ENCODE measurements at regions not wholly inside any gene's neighbourhood (a gene's known extent, or its start where the extent isn't known, plus 50 kb on each side); places are given as distances from the start of the nearest gene placed in this dataset.
"Not testable (repeated sequence)": the region's sequence is repeated elsewhere in the genome, so short reads cannot be mapped to it uniquely, and the experiment has no call there.

GRCh38 chr4:64144994-64145393 is 264.3 kb downstream of the TECRL start:
- Histone ChIP-seq H3K4me1 (ENCODE audit: control insufficient read depth, low read depth, low read length) (no peaks in the 10 kb centered on the region), H3K36me3 (ENCODE audit: control insufficient read depth, low read depth, low read length) (no peaks in the 10 kb centered on the region), H3K9me3 (ENCODE audit: control insufficient read depth, low read depth, low read length) (no peaks in the 10 kb centered on the region), H3K27me3 (ENCODE audit: control insufficient read depth, insufficient read depth, low read length) (no peaks in the 10 kb centered on the region), H3K27ac (ENCODE audit: low read length) (no peak overlapping the region), H3K9ac (ENCODE audit: low read length) (no peak overlapping the region), H3K4me3 (ENCODE audit: low read length) (no peak overlapping the region)

GRCh38 chr4:64130907-64131306 is 278.3 kb downstream of the TECRL start:
- Histone ChIP-seq H3K9me3 (ENCODE audit: control insufficient read depth, low read depth, low read length) (no peaks in the 10 kb centered on the region), H3K36me3 (ENCODE audit: control insufficient read depth, low read depth, low read length) (no peaks in the 10 kb centered on the region), H3K9ac (ENCODE audit: low read length) (no peak overlapping the region), H3K27ac (ENCODE audit: low read length) (no peak overlapping the region), H3K27me3 (ENCODE audit: control insufficient read depth, insufficient read depth, low read length) (no peaks in the 10 kb centered on the region), H3K4me1 (ENCODE audit: control insufficient read depth, low read depth, low read length) (no peaks in the 10 kb centered on the region), H3K4me3 (ENCODE audit: low read length) (no peak overlapping the region)

GRCh38 chr4:64125354-64125753 is 283.9 kb downstream of the TECRL start:
- no peaks in the 10 kb centered on the region for H3K9me3 ChIP-seq (ENCODE audit: control insufficient read depth, low read depth, low read length)
- no peak overlapping the region for H3K4me3 ChIP-seq (ENCODE audit: low read length)
- no peaks in the 10 kb centered on the region for H3K4me1 ChIP-seq (ENCODE audit: control insufficient read depth, low read depth, low read length)
- no peak overlapping the region for H3K9ac ChIP-seq (ENCODE audit: low read length)
- H3K27ac ChIP-seq (ENCODE audit: low read length) = no peak overlapping the region
- no peaks in the 10 kb centered on the region for H3K36me3 ChIP-seq (ENCODE audit: control insufficient read depth, low read depth, low read length)
- no peaks in the 10 kb centered on the region for H3K27me3 ChIP-seq (ENCODE audit: control insufficient read depth, insufficient read depth, low read length)

- H3K27ac ChIP-seq (ENCODE audit: low read length) = no peak overlapping the region
- no peaks in the 10 kb centered on the region for H3K36me3 ChIP-seq (ENCODE audit: control insufficient read depth, low read depth, low read length)
- no peaks in the 10 kb centered on the region for H3K4me1 ChIP-seq (ENCODE audit: control insufficient read depth, low read depth, low read length)
These were observed 287.4 kb downstream of the TECRL start for GRCh38 chr4:64121803-64122202.

GRCh38 chr4:64105903-64106302 is 303.3 kb downstream of the TECRL start:
- no peaks in the 10 kb centered on the region for H3K4me1 ChIP-seq (ENCODE audit: control insufficient read depth, low read depth, low read length)
- no peaks in the 10 kb centered on the region for H3K9me3 ChIP-seq (ENCODE audit: control insufficient read depth, low read depth, low read length)
- H3K9ac ChIP-seq (ENCODE audit: low read length) = no peak overlapping the region
- H3K36me3 ChIP-seq (ENCODE audit: control insufficient read depth, low read depth, low read length) = no peaks in the 10 kb centered on the region
- no peak overlapping the region for H3K4me3 ChIP-seq (ENCODE audit: low read length)
- no peaks in the 10 kb centered on the region for H3K27me3 ChIP-seq (ENCODE audit: control insufficient read depth, insufficient read depth, low read length)
- no peak overlapping the region for H3K27ac ChIP-seq (ENCODE audit: low read length)

More at GRCh38 chr4:64121803-64122202, 287.4 kb downstream of the TECRL start:
- Histone ChIP-seq H3K9ac (ENCODE audit: low read length) (no peak overlapping the region), H3K9me3 (ENCODE audit: control insufficient read depth, low read depth, low read length) (no peaks in the 10 kb centered on the region), H3K27me3 (ENCODE audit: control insufficient read depth, insufficient read depth, low read length) (no peaks in the 10 kb centered on the region), H3K4me3 (ENCODE audit: low read length) (no peak overlapping the region)

- Histone ChIP-seq H3K4me3 (ENCODE audit: low read length) (no peak overlapping the region), H3K9me3 (ENCODE audit: control insufficient read depth, low read depth, low read length) (no peaks in the 10 kb centered on the region), H3K27me3 (ENCODE audit: control insufficient read depth, insufficient read depth, low read length) (no peaks in the 10 kb centered on the region), H3K4me1 (ENCODE audit: control insufficient read depth, low read depth, low read length) (no peaks in the 10 kb centered on the region), H3K27ac (ENCODE audit: low read length) (no peak overlapping the region), H3K9ac (ENCODE audit: low read length) (no peak overlapping the region), H3K36me3 (ENCODE audit: control insufficient read depth, low read depth, low read length) (no peaks in the 10 kb centered on the region)
These were observed 313.9 kb downstream of the TECRL start for GRCh38 chr4:64095398-64095797.

GRCh38 chr4:64079316-64079715 is 329.9 kb downstream of the TECRL start:
- Histone ChIP-seq H3K4me1 (ENCODE audit: control insufficient read depth, low read depth, low read length) (no peaks in the 10 kb centered on the region), H3K27ac (ENCODE audit: low read length) (no peak overlapping the region), H3K9me3 (ENCODE audit: control insufficient read depth, low read depth, low read length) (no peaks in the 10 kb centered on the region), H3K9ac (ENCODE audit: low read length) (no peak overlapping the region), H3K36me3 (ENCODE audit: control insufficient read depth, low read depth, low read length) (no peaks in the 10 kb centered on the region), H3K27me3 (ENCODE audit: control insufficient read depth, insufficient read depth, low read length) (no peaks in the 10 kb centered on the region), H3K4me3 (ENCODE audit: low read length) (no peak overlapping the region)

- no peaks in the 10 kb centered on the region for H3K36me3 ChIP-seq (ENCODE audit: control insufficient read depth, low read depth, low read length)
- no peaks in the 10 kb centered on the region for H3K9me3 ChIP-seq (ENCODE audit: control insufficient read depth, low read depth, low read length)
- no peaks in the 10 kb centered on the region for H3K27me3 ChIP-seq (ENCODE audit: control insufficient read depth, insufficient read depth, low read length)
- no peak overlapping the region for H3K27ac ChIP-seq (ENCODE audit: low read length)
- H3K9ac ChIP-seq (ENCODE audit: low read length) = no peak overlapping the region
- no peak overlapping the region for H3K4me3 ChIP-seq (ENCODE audit: low read length)
- no peaks in the 10 kb centered on the region for H3K4me1 ChIP-seq (ENCODE audit: control insufficient read depth, low read depth, low read length)
These were observed 341.2 kb downstream of the TECRL start for GRCh38 chr4:64068096-64068495.

GRCh38 chr4:64062991-64063390 is 346.3 kb downstream of the TECRL start:
- H3K9ac ChIP-seq (ENCODE audit: low read length) = no peak overlapping the region
- no peaks in the 10 kb centered on the region for H3K27me3 ChIP-seq (ENCODE audit: control insufficient read depth, insufficient read depth, low read length)
- H3K9me3 ChIP-seq (ENCODE audit: control insufficient read depth, low read depth, low read length) = no peaks in the 10 kb centered on the region
- no peak overlapping the region for H3K27ac ChIP-seq (ENCODE audit: low read length)
- no peaks in the 10 kb centered on the region for H3K36me3 ChIP-seq (ENCODE audit: control insufficient read depth, low read depth, low read length)
- H3K4me3 ChIP-seq (ENCODE audit: low read length) = no peak overlapping the region
- no peaks in the 10 kb centered on the region for H3K4me1 ChIP-seq (ENCODE audit: control insufficient read depth, low read depth, low read length)

- H3K9me3 ChIP-seq (ENCODE audit: control insufficient read depth, low read depth, low read length); H3K36me3 ChIP-seq (ENCODE audit: control insufficient read depth, low read depth, low read length); H3K27ac ChIP-seq (ENCODE audit: low read length); H3K27me3 ChIP-seq (ENCODE audit: control insufficient read depth, insufficient read depth, low read length); H3K4me3 ChIP-seq (ENCODE audit: low read length); H3K9ac ChIP-seq (ENCODE audit: low read length); H3K4me1 ChIP-seq (ENCODE audit: control insufficient read depth, low read depth, low read length): not testable (repeated sequence)
These were observed 372.2 kb downstream of the TECRL start for GRCh38 chr4:64037033-64037432.

GRCh38 chr4:64022560-64022959 is 386.7 kb downstream of the TECRL start:
- Histone ChIP-seq H3K27ac (ENCODE audit: low read length) (no peak overlapping the region), H3K9me3 (ENCODE audit: control insufficient read depth, low read depth, low read length) (peaks cover 22% of the 10 kb centered on the region), H3K4me1 (ENCODE audit: control insufficient read depth, low read depth, low read length) (no peaks in the 10 kb centered on the region), H3K9ac (ENCODE audit: low read length) (no peak overlapping the region), H3K27me3 (ENCODE audit: control insufficient read depth, insufficient read depth, low read length) (no peaks in the 10 kb centered on the region), H3K36me3 (ENCODE audit: control insufficient read depth, low read depth, low read length) (no peaks in the 10 kb centered on the region), H3K4me3 (ENCODE audit: low read length) (no peak overlapping the region)

- no peaks in the 10 kb centered on the region for H3K27me3 ChIP-seq (ENCODE audit: control insufficient read depth, insufficient read depth, low read length)
- H3K27ac ChIP-seq (ENCODE audit: low read length) = no peak overlapping the region
- H3K9me3 ChIP-seq (ENCODE audit: control insufficient read depth, low read depth, low read length) = peaks cover under 1% of the 10 kb centered on the region
- no peak overlapping the region for H3K4me3 ChIP-seq (ENCODE audit: low read length)
- no peaks in the 10 kb centered on the region for H3K36me3 ChIP-seq (ENCODE audit: control insufficient read depth, low read depth, low read length)
- no peak overlapping the region for H3K9ac ChIP-seq (ENCODE audit: low read length)
- H3K4me1 ChIP-seq (ENCODE audit: control insufficient read depth, low read depth, low read length) = no peaks in the 10 kb centered on the region
These were observed 392.4 kb downstream of the TECRL start for GRCh38 chr4:64016893-64017292.

Data from iPS-18a (cell line).